ENCODE measurements at regions not wholly inside any gene's neighbourhood (a gene's known extent, or its start where the extent isn't known, plus 50 kb on each side); places are given as distances from the start of the nearest gene placed in this dataset.
"Not testable (repeated sequence)": the region's sequence is repeated elsewhere in the genome, so short reads cannot be mapped to it uniquely, and the experiment has no call there.

- no peaks in the 10 kb centered on the region for H3K36me3 Mint-ChIP-seq (ENCODE audit: low read depth)
- no peak overlapping the region for H3K4me3 Mint-ChIP-seq
- no peak for DNase-seq
- H3K4me1 Mint-ChIP-seq = no peaks in the 10 kb centered on the region
- no peak for ATAC-seq
- no peaks in the 10 kb centered on the region for H3K27me3 Mint-ChIP-seq
- no peaks in the 10 kb centered on the region for H3K9me3 Mint-ChIP-seq
- H3K27ac Mint-ChIP-seq = no peak overlapping the region
Observed at GRCh38 chrX:110519501-110519900, 160.9 kb downstream of the RTL9 start.

GRCh38 chrX:110519906-110520452, 161.3 kb downstream of the RTL9 start:
- H3K4me3 Mint-ChIP-seq = no peak overlapping the region
- no peak for ATAC-seq
- no peaks in the 10 kb centered on the region for H3K27me3 Mint-ChIP-seq

GRCh38 chrX:110520652-110521051, 162.0 kb downstream of the RTL9 start:
- H3K36me3 Mint-ChIP-seq (ENCODE audit: low read depth); DNase-seq; H3K4me3 Mint-ChIP-seq; H3K27me3 Mint-ChIP-seq; H3K9me3 Mint-ChIP-seq; H3K27ac Mint-ChIP-seq; H3K4me1 Mint-ChIP-seq; ATAC-seq: not testable (repeated sequence)

More at GRCh38 chrX:110519906-110520452, 161.3 kb downstream of the RTL9 start:
- Mint-ChIP-seq H3K9me3 (no peaks in the 10 kb centered on the region), H3K36me3 (ENCODE audit: low read depth) (no peaks in the 10 kb centered on the region), H3K4me1 (no peaks in the 10 kb centered on the region), H3K27ac (no peak overlapping the region)
- no peak for DNase-seq

- Mint-ChIP-seq H3K9me3 (no peaks in the 10 kb centered on the region), H3K27ac (no peak overlapping the region), H3K36me3 (ENCODE audit: low read depth) (no peaks in the 10 kb centered on the region), H3K27me3 (no peaks in the 10 kb centered on the region), H3K4me3 (no peak overlapping the region), H3K4me1 (no peaks in the 10 kb centered on the region)
- ATAC-seq (no peak), DNase-seq (no peak)
Observed at GRCh38 chrX:110531873-110532580, 173.4 kb downstream of the RTL9 start.

GRCh38 chrX:110532581-110532931, 173.9 kb downstream of the RTL9 start:
- no peaks in the 10 kb centered on the region for H3K36me3 Mint-ChIP-seq (ENCODE audit: low read depth)
- H3K4me1 Mint-ChIP-seq = no peaks in the 10 kb centered on the region
- H3K27me3 Mint-ChIP-seq = no peaks in the 10 kb centered on the region
- H3K9me3 Mint-ChIP-seq = no peaks in the 10 kb centered on the region
- DNase-seq (no peak), ATAC-seq (no peak)
- H3K4me3 Mint-ChIP-seq = no peak overlapping the region
- H3K27ac Mint-ChIP-seq = no peak overlapping the region

GRCh38 chrX:110536816-110537215, 178.2 kb downstream of the RTL9 start:
- Mint-ChIP-seq H3K36me3 (ENCODE audit: low read depth) (no peaks in the 10 kb centered on the region), H3K4me3 (no peak overlapping the region), H3K4me1 (no peaks in the 10 kb centered on the region), H3K27me3 (no peaks in the 10 kb centered on the region), H3K9me3 (no peaks in the 10 kb centered on the region), H3K27ac (no peak overlapping the region)
- no peak for DNase-seq
- ATAC-seq = no peak

GRCh38 chrX:110541266-110541665, 182.6 kb downstream of the RTL9 start:
- no peak for ATAC-seq

GRCh38 chrX:110550854-110551253, 192.2 kb downstream of the RTL9 start:
- not testable (repeated sequence) for H3K4me3 Mint-ChIP-seq; H3K27ac Mint-ChIP-seq; ATAC-seq; H3K36me3 Mint-ChIP-seq (ENCODE audit: low read depth); DNase-seq; H3K27me3 Mint-ChIP-seq; H3K9me3 Mint-ChIP-seq; H3K4me1 Mint-ChIP-seq

More at GRCh38 chrX:110541266-110541665, 182.6 kb downstream of the RTL9 start:
- H3K9me3 Mint-ChIP-seq = no peaks in the 10 kb centered on the region
- H3K4me3 Mint-ChIP-seq = no peak overlapping the region
- H3K27me3 Mint-ChIP-seq = no peaks in the 10 kb centered on the region
- no peaks in the 10 kb centered on the region for H3K36me3 Mint-ChIP-seq (ENCODE audit: low read depth)
- DNase-seq = no peak
- H3K4me1 Mint-ChIP-seq = no peaks in the 10 kb centered on the region
- no peak overlapping the region for H3K27ac Mint-ChIP-seq

GRCh38 chrX:110557864-110558263, 199.2 kb downstream of the RTL9 start:
- H3K4me1 Mint-ChIP-seq = no peaks in the 10 kb centered on the region
- no peaks in the 10 kb centered on the region for H3K36me3 Mint-ChIP-seq (ENCODE audit: low read depth)
- no peaks in the 10 kb centered on the region for H3K9me3 Mint-ChIP-seq
- H3K4me3 Mint-ChIP-seq = no peak overlapping the region
- H3K27me3 Mint-ChIP-seq = peaks cover 3% of the 10 kb centered on the region
- ATAC-seq = no peak
- no peak overlapping the region for H3K27ac Mint-ChIP-seq
- no peak for DNase-seq

GRCh38 chrX:110558406-110558805, 199.8 kb downstream of the RTL9 start:
- ATAC-seq (no peak), DNase-seq (no peak)
- H3K4me3 Mint-ChIP-seq = no peak overlapping the region

GRCh38 chrX:110561034-110561433, 202.4 kb downstream of the RTL9 start:
- Mint-ChIP-seq H3K27me3 (peaks cover 3% of the 10 kb centered on the region), H3K27ac (no peak overlapping the region), H3K36me3 (ENCODE audit: low read depth) (no peaks in the 10 kb centered on the region), H3K9me3 (no peaks in the 10 kb centered on the region), H3K4me3 (no peak overlapping the region), H3K4me1 (no peaks in the 10 kb centered on the region)
- DNase-seq = no peak
- ATAC-seq = no peak

More at GRCh38 chrX:110558406-110558805, 199.8 kb downstream of the RTL9 start:
- H3K27me3 Mint-ChIP-seq = peaks cover 3% of the 10 kb centered on the region
- no peaks in the 10 kb centered on the region for H3K36me3 Mint-ChIP-seq (ENCODE audit: low read depth)
- H3K4me1 Mint-ChIP-seq = no peaks in the 10 kb centered on the region
- H3K27ac Mint-ChIP-seq = no peak overlapping the region
- H3K9me3 Mint-ChIP-seq = no peaks in the 10 kb centered on the region

GRCh38 chrX:110563282-110563681, 204.6 kb downstream of the RTL9 start:
- ATAC-seq (no peak), DNase-seq (no peak)
- peaks cover 3% of the 10 kb centered on the region for H3K27me3 Mint-ChIP-seq
- H3K4me3 Mint-ChIP-seq = no peak overlapping the region
- no peak overlapping the region for H3K27ac Mint-ChIP-seq
- no peaks in the 10 kb centered on the region for H3K9me3 Mint-ChIP-seq
- H3K4me1 Mint-ChIP-seq = no peaks in the 10 kb centered on the region
- H3K36me3 Mint-ChIP-seq (ENCODE audit: low read depth) = no peaks in the 10 kb centered on the region

- no peak overlapping the region for H3K4me3 Mint-ChIP-seq
- no peaks in the 10 kb centered on the region for H3K4me1 Mint-ChIP-seq
Observed at GRCh38 chrX:110568441-110568840, 209.8 kb downstream of the RTL9 start.

GRCh38 chrX:110569506-110569905, 210.9 kb downstream of the RTL9 start:
- Mint-ChIP-seq H3K27me3 (no peaks in the 10 kb centered on the region), H3K27ac (no peak overlapping the region), H3K4me1 (no peaks in the 10 kb centered on the region), H3K9me3 (no peaks in the 10 kb centered on the region), H3K36me3 (ENCODE audit: low read depth) (no peaks in the 10 kb centered on the region), H3K4me3 (no peak overlapping the region)
- ATAC-seq (no peak), DNase-seq (no peak)

More at GRCh38 chrX:110568441-110568840, 209.8 kb downstream of the RTL9 start:
- Mint-ChIP-seq H3K36me3 (ENCODE audit: low read depth) (no peaks in the 10 kb centered on the region), H3K27me3 (no peaks in the 10 kb centered on the region), H3K9me3 (no peaks in the 10 kb centered on the region), H3K27ac (no peak overlapping the region)
- DNase-seq (no peak), ATAC-seq (no peak)

- no peak for DNase-seq
- no peaks in the 10 kb centered on the region for H3K4me1 Mint-ChIP-seq
- H3K36me3 Mint-ChIP-seq (ENCODE audit: low read depth) = no peaks in the 10 kb centered on the region
- H3K9me3 Mint-ChIP-seq = no peaks in the 10 kb centered on the region
- H3K4me3 Mint-ChIP-seq = no peak overlapping the region
- H3K27me3 Mint-ChIP-seq = no peaks in the 10 kb centered on the region
- H3K27ac Mint-ChIP-seq = no peak overlapping the region
- ATAC-seq = no peak
Observed at GRCh38 chrX:110578270-110578669, 217.3 kb downstream of the CHRDL1 start.
